Central memory CD8-positive, alpha-beta T cell (primary cell): ENCODE measurements at regions not wholly inside any gene's neighbourhood (a gene's known extent, or its start where the extent isn't known, plus 50 kb on each side); places are given as distances from the start of the nearest gene placed in this dataset.
A peak's percentile ranks its signal among the peaks of the same experiment; 100 is the strongest.

ENCODE experiments used
- ATAC-seq: fragments of 150-1000 bp; cut with Tn5 transposase; replicated peaks from 2 replicates; pipeline ENCODE4 v1.10.0; 2022; ENCODE audit warnings: mild to moderate bottlenecking, moderate FRiP score, moderate number of reproducible peaks; ENCODE audit not compliant: poor library complexity, severe bottlenecking; ENCODE audit errors: extremely low read depth
- DNase-seq, 2 donors: peaks; one replicate each; pipeline ENCODE4 v3.0.0; 2021; ENCODE audit warnings: low spot score in 2 of 2
- H3K27ac Mint-ChIP-seq: one replicate; pipeline ENCODE4 v1.8.0; 2022; ENCODE audit warnings: low read depth, mild to moderate bottlenecking, moderate library complexity, mixed read lengths
- H3K27me3 Mint-ChIP-seq: one replicate; pipeline ENCODE4 v1.8.0; 2022; ENCODE audit warnings: mixed read lengths
- H3K36me3 Mint-ChIP-seq: one replicate; pipeline ENCODE4 v1.8.0; 2022; ENCODE audit warnings: mild to moderate bottlenecking, moderate library complexity, mixed read lengths; ENCODE audit not compliant: insufficient read depth
- H3K4me1 Mint-ChIP-seq: one replicate; pipeline ENCODE4 v1.8.0; 2022; ENCODE audit warnings: mixed read lengths
- H3K4me3 Mint-ChIP-seq: one replicate; pipeline ENCODE4 v1.8.0; 2022; ENCODE audit warnings: mild to moderate bottlenecking, moderate library complexity, mixed read lengths
- H3K9me3 Mint-ChIP-seq: one replicate; pipeline ENCODE4 v1.8.0; 2022; ENCODE audit warnings: mixed read lengths

DNA sequence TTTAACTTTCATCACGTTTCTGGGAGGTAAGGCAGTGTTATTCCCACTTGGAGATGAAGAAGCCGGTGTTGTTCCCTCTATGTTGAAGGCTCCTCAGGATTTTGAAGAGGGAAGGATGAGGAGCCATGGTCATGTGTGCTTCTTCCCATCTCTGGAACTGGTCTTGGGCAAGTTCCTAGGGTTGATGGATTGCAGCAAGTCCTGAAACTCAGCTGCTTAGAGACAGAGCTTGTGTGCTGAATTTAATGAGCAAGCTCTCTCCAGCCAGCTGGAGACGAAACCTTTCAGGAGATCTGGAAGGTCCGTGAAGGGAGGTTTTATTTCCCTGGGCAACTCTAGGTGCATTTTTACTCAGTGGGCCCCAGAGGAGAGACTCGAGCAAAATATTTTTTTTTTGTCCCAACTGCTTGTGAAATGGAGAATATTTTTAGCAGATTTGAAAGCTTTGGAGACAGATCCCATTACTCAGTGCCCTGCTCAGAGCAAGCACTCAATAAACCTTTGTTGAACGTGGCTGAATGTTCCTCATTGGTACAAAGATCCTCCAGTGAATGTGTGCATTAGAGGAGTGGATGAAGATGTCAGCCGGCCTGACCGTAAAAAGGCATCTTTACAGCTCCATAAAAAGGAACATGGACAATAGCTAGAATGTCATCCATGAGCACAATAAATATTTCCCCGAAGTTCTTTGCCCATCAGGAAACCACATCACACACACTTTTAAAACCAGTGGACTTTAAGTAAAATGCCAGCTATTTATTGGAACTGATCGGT lies 55.6 kb upstream of the RGMA start:
- peaks cover 44% of the 10 kb centered on the region for H3K4me1 Mint-ChIP-seq
- ATAC-seq (no peak), DNase-seq (no peak)
- H3K4me3 Mint-ChIP-seq: no peak overlapping the region
- no peaks in the 10 kb centered on the region for H3K9me3 Mint-ChIP-seq
- no peaks in the 10 kb centered on the region for H3K27me3 Mint-ChIP-seq
- H3K27ac Mint-ChIP-seq: peak overlapping the region; percentile 75
- H3K36me3 Mint-ChIP-seq: peaks cover 7% of the 10 kb centered on the region

DNA sequence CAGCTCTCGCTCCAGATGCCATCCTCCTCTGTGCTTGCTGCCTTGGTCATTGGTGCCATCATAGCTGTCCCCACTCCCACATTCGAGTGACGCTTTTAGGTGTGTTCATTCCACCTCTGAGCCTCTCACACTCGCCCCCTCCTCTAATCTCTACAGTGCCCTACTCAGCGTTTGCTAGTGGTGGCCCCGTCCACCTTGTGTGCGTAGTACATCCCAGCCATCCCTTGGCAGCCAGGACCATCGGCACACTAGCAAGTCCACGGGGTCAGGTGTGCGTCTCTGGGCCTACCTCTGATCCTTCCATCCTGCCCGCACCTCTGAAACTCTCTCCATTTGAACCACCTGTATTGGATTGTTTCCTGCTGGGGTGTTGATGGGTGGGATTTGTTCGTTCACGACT lies 54.2 kb upstream of the RGMA start:
- Mint-ChIP-seq H3K4me3 (no peak overlapping the region), H3K27ac (peak overlapping the region; percentile 75), H3K27me3 (no peaks in the 10 kb centered on the region), H3K9me3 (no peaks in the 10 kb centered on the region), H3K4me1 (peaks cover 55% of the 10 kb centered on the region), H3K36me3 (peaks cover 7% of the 10 kb centered on the region)
- DNase-seq (no peak), ATAC-seq (no peak)

DNA sequence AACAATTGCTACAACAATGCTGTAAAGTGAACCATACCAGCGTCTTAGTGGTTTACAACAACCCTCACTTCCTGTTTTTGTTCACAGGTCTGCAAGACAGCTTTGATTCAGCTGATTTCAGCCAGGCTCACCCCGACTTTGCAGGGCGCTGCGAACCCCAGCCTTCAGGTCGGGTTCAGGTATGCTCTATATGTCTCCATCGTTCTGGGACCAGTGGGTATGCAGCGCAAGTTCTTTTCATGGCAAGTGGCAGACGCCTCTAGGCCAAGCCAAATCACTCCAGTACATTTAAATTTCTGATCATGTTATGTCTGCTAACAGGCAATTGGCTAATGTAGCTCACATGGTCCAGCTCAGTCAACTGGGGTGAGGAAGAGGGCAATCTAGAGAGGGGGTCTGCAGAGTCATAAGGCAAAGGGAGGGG lies 52.4 kb upstream of the RGMA start:
- no peaks in the 10 kb centered on the region for H3K27me3 Mint-ChIP-seq
- DNase-seq: peak; percentile 37 to 71

DNA sequence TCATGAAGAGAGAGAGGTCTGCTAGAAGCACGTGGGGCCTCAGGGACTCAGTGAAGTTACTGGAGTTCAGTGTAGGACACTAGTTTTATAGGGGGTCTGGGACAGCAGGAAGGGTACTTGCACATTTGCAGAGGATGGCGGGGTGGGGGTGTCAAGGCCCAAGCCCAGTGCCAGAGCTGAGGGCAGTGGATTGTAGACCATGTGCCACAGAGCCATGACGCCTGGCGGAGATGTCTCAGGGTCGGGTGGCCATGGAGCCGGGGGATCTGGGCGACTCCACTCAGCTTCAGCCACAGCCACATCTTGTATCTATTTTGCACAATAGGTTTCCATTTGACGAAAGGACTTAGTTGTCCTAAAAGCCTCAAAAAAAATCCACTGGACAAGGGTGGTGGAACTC lies 50.4 kb upstream of the RGMA start:
- Mint-ChIP-seq H3K27me3 (no peaks in the 10 kb centered on the region), H3K36me3 (peaks cover 3% of the 10 kb centered on the region), H3K4me3 (no peak overlapping the region), H3K9me3 (no peaks in the 10 kb centered on the region), H3K4me1 (peaks cover 51% of the 10 kb centered on the region), H3K27ac (peak overlapping the region; percentile 42)
- DNase-seq: no peak
- no peak for ATAC-seq

More for the DNA sequence above, 52.4 kb upstream of the RGMA start:
- ATAC-seq: peak; percentile 97
- Mint-ChIP-seq H3K36me3 (peaks cover 6% of the 10 kb centered on the region), H3K27ac (peak overlapping the region; percentile 90), H3K4me1 (peaks cover 63% of the 10 kb centered on the region), H3K4me3 (peak overlapping the region; percentile 69), H3K9me3 (no peaks in the 10 kb centered on the region)

DNA sequence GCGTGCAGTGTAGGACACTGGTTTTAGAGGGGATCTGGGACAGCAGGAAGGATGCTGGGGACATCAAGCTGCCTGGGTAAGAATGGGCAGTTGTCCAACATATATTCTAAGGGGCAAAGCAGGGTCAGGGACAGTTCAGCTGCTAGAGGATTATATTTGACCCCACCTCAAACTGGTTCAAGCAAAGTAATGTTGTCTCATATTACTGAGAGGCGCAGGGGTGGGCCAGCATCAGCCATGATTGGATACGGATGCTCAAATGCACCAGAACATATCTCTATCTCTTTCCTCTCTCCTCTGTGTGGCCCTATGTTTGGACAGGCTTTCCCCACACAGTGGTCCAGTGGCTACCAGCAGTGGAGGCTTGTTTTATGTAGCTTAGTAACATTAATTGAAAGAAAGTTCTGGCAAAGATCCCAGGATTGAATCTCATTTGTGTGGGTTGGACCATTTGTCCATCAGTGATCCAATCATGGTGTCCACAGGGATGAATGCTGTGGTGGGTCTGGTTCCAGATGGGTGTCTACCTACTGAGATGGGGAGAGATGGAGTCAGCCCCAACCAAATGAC lies 49.8 kb upstream of the RGMA start:
- DNase-seq (no peak), ATAC-seq (no peak)
- peak overlapping the region; percentile 42 for H3K27ac Mint-ChIP-seq
- H3K4me1 Mint-ChIP-seq: peaks cover 51% of the 10 kb centered on the region
- no peaks in the 10 kb centered on the region for H3K27me3 Mint-ChIP-seq
- peaks cover 3% of the 10 kb centered on the region for H3K36me3 Mint-ChIP-seq
- H3K4me3 Mint-ChIP-seq: no peak overlapping the region
- no peaks in the 10 kb centered on the region for H3K9me3 Mint-ChIP-seq
